H9 (cell line): ENCODE measurements at regions not wholly inside any gene's neighbourhood (a gene's known extent, or its start where the extent isn't known, plus 50 kb on each side); places are given as distances from the start of the nearest gene placed in this dataset.
A peak's percentile ranks its signal among the peaks of the same experiment; 100 is the strongest.
"Not testable (repeated sequence)": the region's sequence is repeated elsewhere in the genome, so short reads cannot be mapped to it uniquely, and the experiment has no call there.

Experiments
- DNase-seq: peaks from one replicate; pipeline ENCODE4 v3.0.0-alpha.2; 2017
- H2AFZ ChIP-seq: one replicate; pipeline ENCODE4 v1.6.1; 2013; ENCODE audit warnings: mild to moderate bottlenecking, low read length, control low read depth, moderate library complexity
- H2AK5ac ChIP-seq: 2 replicates; pipeline ENCODE4 v1.6.1; 2013; ENCODE audit warnings: low read length, control low read depth, mixed read lengths; ENCODE audit not compliant: insufficient read length
- H2BK120ac ChIP-seq: one replicate; pipeline ENCODE4 v1.6.1; 2013; ENCODE audit warnings: low read depth, mild to moderate bottlenecking, low read length, control low read depth, inconsistent platforms; ENCODE audit not compliant: poor library complexity, severe bottlenecking
- H2BK12ac ChIP-seq: 2 replicates; pipeline ENCODE4 v1.6.1; 2013; ENCODE audit warnings: low read length, control low read depth, mixed read lengths, low read depth; ENCODE audit not compliant: insufficient read length
- H2BK15ac ChIP-seq: 2 replicates; pipeline ENCODE4 v1.6.1; 2013; ENCODE audit warnings: low read depth, low read length, control low read depth
- H2BK20ac ChIP-seq: one replicate; pipeline ENCODE4 v1.6.1; 2013; ENCODE audit warnings: low read depth, mild to moderate bottlenecking, low read length, control low read depth, inconsistent platforms; ENCODE audit not compliant: poor library complexity, severe bottlenecking
- H2BK5ac ChIP-seq: 2 replicates; pipeline ENCODE4 v1.6.1; 2013; ENCODE audit warnings: low read length, control low read depth, mixed read lengths; ENCODE audit not compliant: insufficient read length
- H3K14ac ChIP-seq: 2 replicates; pipeline ENCODE4 v1.6.1; 2013; ENCODE audit warnings: low read length, control low read depth; ENCODE audit not compliant: insufficient read depth
- H3K18ac ChIP-seq: 2 replicates; pipeline ENCODE4 v1.6.1; 2013; ENCODE audit warnings: low read depth, mild to moderate bottlenecking, mixed read lengths, low read length, control low read depth; ENCODE audit not compliant: insufficient read length
- H3K23ac ChIP-seq: 2 replicates; pipeline ENCODE4 v1.6.1; 2013; ENCODE audit warnings: low read length, control low read depth, mixed read lengths, low read depth; ENCODE audit not compliant: insufficient read length
- H3K23me2 ChIP-seq: 2 replicates; pipeline ENCODE4 v1.6.1; 2013; ENCODE audit warnings: low read depth, mild to moderate bottlenecking, mixed read lengths, low read length, control low read depth; ENCODE audit not compliant: insufficient read length, poor library complexity, severe bottlenecking
- H3K27ac ChIP-seq: 2 replicates; pipeline ENCODE4 v1.5.1; 2013; ENCODE audit warnings: low read length, control low read depth, mixed read lengths, low read depth; ENCODE audit not compliant: insufficient read length
- H3K27me3 ChIP-seq: 2 replicates; pipeline ENCODE4 v1.6.1; 2013; ENCODE audit warnings: low read length, control low read depth, inconsistent platforms; ENCODE audit not compliant: insufficient read depth
- H3K4ac ChIP-seq: 2 replicates; pipeline ENCODE4 v1.6.1; 2013; ENCODE audit warnings: low read depth, mild to moderate bottlenecking, control low read depth, inconsistent platforms, low read length, moderate library complexity
- H3K4me1 ChIP-seq: 2 replicates; pipeline ENCODE4 v1.6.1; 2013; ENCODE audit warnings: low read length, control low read depth, inconsistent platforms; ENCODE audit not compliant: insufficient read depth
- H3K4me2 ChIP-seq: 2 replicates; pipeline ENCODE4 v1.6.1; 2013; ENCODE audit warnings: low read length, control low read depth, mixed read lengths; ENCODE audit not compliant: insufficient read length, insufficient read depth
- H3K56ac ChIP-seq: 2 replicates; pipeline ENCODE4 v1.6.1; 2013; ENCODE audit warnings: low read depth, mild to moderate bottlenecking, mixed read lengths, low read length, control low read depth; ENCODE audit not compliant: insufficient read length
- H3K79me1 ChIP-seq: 2 replicates; pipeline ENCODE4 v1.6.1; 2013; ENCODE audit warnings: low read depth, mild to moderate bottlenecking, moderate library complexity, low read length, control low read depth, inconsistent platforms; ENCODE audit not compliant: insufficient read depth, poor library complexity, severe bottlenecking
- H3K79me2 ChIP-seq: 2 replicates; pipeline ENCODE4 v1.6.1; 2013; ENCODE audit warnings: low read length, control low read depth, inconsistent platforms; ENCODE audit not compliant: insufficient read depth
- H3K9ac ChIP-seq: 2 replicates; pipeline ENCODE4 v1.6.1; 2013; ENCODE audit warnings: low read length, control low read depth, mixed read lengths; ENCODE audit not compliant: insufficient read length; ENCODE audit errors: extremely low read depth
- H3K9me3 ChIP-seq: one replicate; pipeline ENCODE4 v1.6.1; 2013; ENCODE audit warnings: low read depth, low read length, inconsistent platforms; ENCODE audit not compliant: control insufficient read depth
- H3T11ph ChIP-seq: one replicate; pipeline ENCODE4 v1.6.1; 2013; ENCODE audit warnings: mild to moderate bottlenecking, low read length, control low read depth, inconsistent platforms
- H4K20me1 ChIP-seq: one replicate; pipeline ENCODE4 v1.6.1; 2013; ENCODE audit not compliant: control insufficient read depth, insufficient read length, insufficient read depth
- H4K5ac ChIP-seq: 2 replicates; pipeline ENCODE4 v1.6.1; 2013; ENCODE audit warnings: low read depth, mild to moderate bottlenecking, mixed read lengths, low read length, control low read depth; ENCODE audit not compliant: insufficient read length
- H4K8ac ChIP-seq: replicated peaks from 2 replicates; pipeline ENCODE4 v1.6.1; 2013; ENCODE audit warnings: low read length, control low read depth, mixed read lengths, low read depth; ENCODE audit not compliant: insufficient read length
- H4K91ac ChIP-seq: 2 replicates; pipeline ENCODE4 v1.6.1; 2013; ENCODE audit warnings: low read depth, mild to moderate bottlenecking, moderate library complexity, mixed read lengths, low read length, control low read depth; ENCODE audit not compliant: insufficient read length
- H3K27ac Mint-ChIP-seq, 3 experiments: 2 replicates in 2 of 3; 3 replicates in 1 of 3; pipeline ENCODE4 v1.8.0; 2020 to 2021; ENCODE audit warnings: mixed read lengths in 3 of 3, mild to moderate bottlenecking in 1 of 3, moderate library complexity in 1 of 3
- H3K27me3 Mint-ChIP-seq: 2 replicates; pipeline ENCODE4 v1.8.0; 2021; ENCODE audit warnings: low read depth, mild to moderate bottlenecking, moderate library complexity, mixed read lengths
- H3K36me3 Mint-ChIP-seq, 3 experiments: 2 replicates in 2 of 3; 3 replicates in 1 of 3; pipeline ENCODE4 v1.8.0; 2020 to 2021; ENCODE audit warnings: low read depth in 3 of 3, mixed read lengths in 3 of 3; ENCODE audit not compliant: insufficient read depth in 1 of 3
- H3K4me1 Mint-ChIP-seq, 2 experiments: 2 replicates each; pipeline ENCODE4 v1.8.0; 2020; ENCODE audit warnings: mixed read lengths in 2 of 2
- H3K4me3 Mint-ChIP-seq, 2 experiments: 2 replicates in 1 of 2; 3 replicates in 1 of 2; pipeline ENCODE4 v1.8.0; 2020 to 2021; ENCODE audit warnings: mild to moderate bottlenecking in 2 of 2, mixed read lengths in 2 of 2, moderate library complexity in 1 of 2
- H3K9me3 Mint-ChIP-seq, 2 experiments: 2 replicates in 1 of 2; 3 replicates in 1 of 2; pipeline ENCODE4 v1.8.0; 2020; ENCODE audit warnings: mild to moderate bottlenecking in 2 of 2, mixed read lengths in 2 of 2, moderate library complexity in 1 of 2
- CTCF ChIP-seq: fragments of 200-600 bp; sonication (generic); conservative IDR thresholded peaks from 3 replicates; pipeline ENCODE4 v1.8.0; 2021; ENCODE audit warnings: antibody characterized with exemption, mild to moderate bottlenecking
- WGBS: extraction: QIAGEN DNeasy Blood & Tissue Kit; methylation state at CpG from one replicate; pipeline ENCODE4 v1.1.7; 2013; ENCODE audit warnings: missing lambda C conversion rate, low lambda C conversion rate, mixed read lengths; ENCODE audit not compliant: insufficient read length; ENCODE audit errors: extremely low coverage; 5-methylcytosine and 5-hydroxymethylcytosine counted together

GRCh38 chrX:126481916-126482315 is 70.7 kb downstream of the DCAF12L1 start:
- Histone ChIP-seq H3K23me2 (no peaks in the 10 kb centered on the region), H3K9me3 (no peaks in the 10 kb centered on the region), H2BK120ac (no peak overlapping the region), H4K5ac (no peak overlapping the region), H4K91ac (no peak overlapping the region), H4K8ac (no peak overlapping the region), H3K79me2 (no peaks in the 10 kb centered on the region), H2AK5ac (no peak overlapping the region), H3K4ac (no peak overlapping the region), H3K14ac (no peak overlapping the region), H2BK5ac (no peak overlapping the region), H2BK15ac (no peak overlapping the region), H3K56ac (no peak overlapping the region), H3K27ac (no peak overlapping the region), H3K23ac (no peak overlapping the region), H2AFZ (no peak overlapping the region), H3K18ac (no peak overlapping the region), H3K4me2 (no peak overlapping the region), H2BK20ac (no peak overlapping the region), H4K20me1 (no peaks in the 10 kb centered on the region), H2BK12ac (no peak overlapping the region), H3K4me1 (no peaks in the 10 kb centered on the region), H3K27me3 (no peaks in the 10 kb centered on the region), H3K79me1 (no peaks in the 10 kb centered on the region), H3T11ph (no peak overlapping the region), H3K9ac (no peak overlapping the region)
- Mint-ChIP-seq H3K36me3 (no peaks in the 10 kb centered on the region), H3K27me3 (no peaks in the 10 kb centered on the region), H3K9me3 (peaks cover 8 to 61% of the 10 kb centered on the region in 2 experiments), H3K4me1 (no peaks in the 10 kb centered on the region; a peak in 1 of 4 replicates), H3K27ac (no peak overlapping the region), H3K4me3 (no peak overlapping the region)
- no CpG with 5 or more reads among the region's 1 CpG for whole genome bisulfite sequencing
- DNase-seq, result no peak
- no peak for TF ChIP-seq CTCF

- Histone ChIP-seq H3K4me2 (peak overlapping the region; percentile 72), H3K14ac (peak overlapping the region; percentile 91; the same call in 1 of the 2 replicates), H4K8ac (peak overlapping the region; percentile 100), H3K56ac (peak overlapping the region; percentile 90), H3K27ac (peak overlapping the region; percentile 92), H3K9ac (peak overlapping the region; percentile 94), H2BK5ac (peak overlapping the region; percentile 88), H4K5ac (peak overlapping the region; percentile 94), H3K18ac (peak overlapping the region; percentile 67), H3K79me2 (peaks cover 12% of the 10 kb centered on the region; the same call in 1 of the 2 replicates)
- H3T11ph ChIP-seq, H3K9me3 ChIP-seq, H2BK12ac ChIP-seq, H3K27me3 Mint-ChIP-seq, H4K20me1 ChIP-seq, H4K91ac ChIP-seq, H2AFZ ChIP-seq, H3K4ac ChIP-seq, H2BK20ac ChIP-seq, H2BK15ac ChIP-seq, H3K4me1 ChIP-seq, H2BK120ac ChIP-seq, H3K27me3 ChIP-seq, H2AK5ac ChIP-seq, H3K79me1 ChIP-seq, H3K23me2 ChIP-seq, H3K36me3 Mint-ChIP-seq, H3K23ac ChIP-seq: not testable (repeated sequence)
- Mint-ChIP-seq H3K4me1 (peaks cover 10 to 25% of the 10 kb centered on the region in 2 experiments), H3K27ac (peak overlapping the region; percentile 89 to 100 (median 97)), H3K4me3 (peak overlapping the region; percentile 82 to 97), H3K9me3 (peaks cover 20 to 66% of the 10 kb centered on the region in 2 experiments)
- DNase-seq, result peak; percentile 39
- WGBS, result no CpG with 5 or more reads among the region's 29 CpGs
These were observed 92.5 kb downstream of the DCAF12L1 start for GRCh38 chrX:126459896-126460826.
